Esophagus squamous epithelium (tissue), 4 donors: ENCODE measurements at regions not wholly inside any gene's neighbourhood (a gene's known extent, or its start where the extent isn't known, plus 50 kb on each side); places are given as distances from the start of the nearest gene placed in this dataset.

Experiments
- CTCF ChIP-seq, 6 experiments: fragments of 450-650 bp in 4 of 6; fragments of 200-600 bp in 2 of 6; sonication (generic) in 2 of 6; IDR thresholded peaks; one replicate each; pipeline ENCODE4 v1.5.1; 2016 to 2019; ENCODE audit warnings: antibody characterized with exemption in 6 of 6, mild to moderate bottlenecking in 4 of 6, moderate library complexity in 4 of 6
- POLR2A ChIP-seq, 4 donors: fragments of 450-650 bp; IDR thresholded peaks; one replicate each; pipeline ENCODE4 v1.6.1; 2017; ENCODE audit warnings: antibody characterized with exemption in 4 of 4, mild to moderate bottlenecking in 4 of 4, moderate library complexity in 3 of 4

DNA sequence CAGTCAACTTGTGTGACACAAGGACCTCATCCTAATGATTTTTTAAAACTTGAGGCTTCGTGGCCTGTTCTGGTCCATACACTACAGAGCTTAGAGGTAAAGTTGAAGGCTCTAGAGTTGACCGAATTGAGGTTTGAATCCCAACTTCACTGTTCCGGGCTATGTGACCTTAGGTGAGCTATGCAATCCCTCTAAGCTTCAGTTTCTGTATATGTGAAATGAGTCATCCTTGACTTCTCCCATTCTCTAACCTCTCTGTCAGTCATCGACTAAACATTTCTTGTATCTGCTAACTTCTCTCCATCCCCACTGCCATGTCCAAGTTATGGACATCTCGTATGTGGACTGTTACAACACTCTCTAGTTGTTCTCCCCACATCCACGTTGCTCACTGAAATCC is 178.2 kb upstream of the TMEM45B start:
- no peak for TF ChIP-seq CTCF (IDR thresholded peaks at IDR 0.05)
- no peak for TF ChIP-seq POLR2A (IDR thresholded peaks at IDR 0.05)
